Calu3 (cell line): ENCODE measurements at regions not wholly inside any gene's neighbourhood (a gene's known extent, or its start where the extent isn't known, plus 50 kb on each side); places are given as distances from the start of the nearest gene placed in this dataset.

Experiments used
- BruUV-seq: library from RNA; stranded (reverse); fragments of 400-500 nt; replicated peaks from 2 replicates; lab custom pipeline; 2021; lab: Mats Ljungman, UMichigan
- CTCF ChIA-PET: fragments of 300-600 bp; sonication (Branson Sonifier 250); formaldehyde crosslinking; loops from one replicate; lab custom pipeline; 2022; ENCODE audit warnings: antibody characterized with exemption; lab: Charles Lee
- DNase-seq: peaks from one replicate; pipeline ENCODE4 v3.0.0; 2022
- H3K27ac Mint-ChIP-seq: one replicate; pipeline ENCODE4 v1.8.0; 2022; ENCODE audit warnings: mixed read lengths; ENCODE audit not compliant: unreplicated experiment
- H3K27me3 Mint-ChIP-seq: one replicate; pipeline ENCODE4 v1.8.0; 2022; ENCODE audit warnings: mixed read lengths; ENCODE audit not compliant: unreplicated experiment
- H3K36me3 Mint-ChIP-seq: one replicate; pipeline ENCODE4 v1.8.0; 2022; ENCODE audit warnings: mild to moderate bottlenecking, moderate library complexity, mixed read lengths; ENCODE audit not compliant: insufficient read depth, unreplicated experiment
- H3K4me1 Mint-ChIP-seq: one replicate; pipeline ENCODE4 v1.8.0; 2022; ENCODE audit warnings: mild to moderate bottlenecking, low read depth, mixed read lengths; ENCODE audit not compliant: unreplicated experiment
- H3K4me3 Mint-ChIP-seq: one replicate; pipeline ENCODE4 v1.8.0; 2022; ENCODE audit warnings: mild to moderate bottlenecking, low read depth, moderate library complexity, mixed read lengths; ENCODE audit not compliant: unreplicated experiment
- H3K9me3 Mint-ChIP-seq: one replicate; pipeline ENCODE4 v1.8.0; 2022; ENCODE audit warnings: low read depth, mixed read lengths; ENCODE audit not compliant: unreplicated experiment
- CTCF ChIP-seq: fragments of 200-600 bp; IDR thresholded peaks from one replicate; pipeline ENCODE4 v1.8.0; 2022; ENCODE audit warnings: antibody characterized with exemption; ENCODE audit not compliant: unreplicated experiment
- intact Hi-C: fragments of 100-400 bp; cut with micrococcal nuclease; formaldehyde crosslinking; loops from one replicate; pipeline ENCODE4 v1.10.0; 2022; ENCODE audit not compliant: unreplicated experiment

GRCh38 chr4:178244785-178245184 is 802.5 kb upstream of the AGA start:
- H3K4me1 Mint-ChIP-seq, result no peaks in the 10 kb centered on the region
- TF ChIP-seq CTCF, result no peak
- CTCF ChIA-PET, result no interaction called here
- H3K27ac Mint-ChIP-seq, result no peak overlapping the region
- BruUV-seq, result no TSS peak
- intact Hi-C loops, result no loop called here
- no peak for DNase-seq
- no peak overlapping the region for H3K4me3 Mint-ChIP-seq
- no peaks in the 10 kb centered on the region for H3K27me3 Mint-ChIP-seq
- H3K36me3 Mint-ChIP-seq, result no peaks in the 10 kb centered on the region
- no peaks in the 10 kb centered on the region for H3K9me3 Mint-ChIP-seq

GRCh38 chr4:178255172-178255571 is 812.9 kb upstream of the AGA start:
- no TSS peak for BruUV-seq
- CTCF ChIA-PET, result no interaction called here
- no peak for DNase-seq
- Mint-ChIP-seq H3K9me3 (peaks cover 3% of the 10 kb centered on the region), H3K4me3 (no peak overlapping the region), H3K4me1 (no peaks in the 10 kb centered on the region), H3K27ac (no peak overlapping the region), H3K36me3 (no peaks in the 10 kb centered on the region), H3K27me3 (no peaks in the 10 kb centered on the region)
- no peak for TF ChIP-seq CTCF
- intact Hi-C loops, result no loop called here

- no peak overlapping the region for H3K27ac Mint-ChIP-seq
- no peaks in the 10 kb centered on the region for H3K4me1 Mint-ChIP-seq
- no peaks in the 10 kb centered on the region for H3K27me3 Mint-ChIP-seq
- DNase-seq, result no peak
- no peak overlapping the region for H3K4me3 Mint-ChIP-seq
- H3K36me3 Mint-ChIP-seq, result no peaks in the 10 kb centered on the region
- intact Hi-C loops, result no loop called here
- peaks cover 3% of the 10 kb centered on the region for H3K9me3 Mint-ChIP-seq
- TF ChIP-seq CTCF, result no peak
- BruUV-seq, result no TSS peak
- CTCF ChIA-PET, result no interaction called here
Observed at GRCh38 chr4:178258603-178259002, 816.4 kb upstream of the AGA start.

DNA sequence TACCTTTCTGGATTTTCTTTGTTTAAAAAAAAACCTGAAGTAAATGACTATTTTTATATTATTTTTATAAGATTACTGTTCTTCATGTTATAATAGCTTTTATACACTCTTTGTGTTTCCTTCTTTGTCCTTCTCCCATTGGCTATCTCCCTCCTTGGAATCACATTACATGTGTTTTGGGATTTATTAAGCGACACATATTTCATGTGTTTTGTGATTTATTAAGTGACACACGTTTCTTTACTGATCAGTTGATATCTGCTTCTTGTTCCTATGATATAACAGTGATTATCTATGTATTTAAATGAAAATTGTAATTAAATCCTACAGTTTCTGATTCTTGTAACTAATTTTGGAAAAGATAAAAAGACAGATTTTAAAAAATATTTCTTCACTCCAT is 817.3 kb upstream of the AGA start:
- intact Hi-C loops, result no loop called here
- H3K27me3 Mint-ChIP-seq, result no peaks in the 10 kb centered on the region
- no peak overlapping the region for H3K27ac Mint-ChIP-seq
- no peaks in the 10 kb centered on the region for H3K4me1 Mint-ChIP-seq
- no peaks in the 10 kb centered on the region for H3K9me3 Mint-ChIP-seq
- no peak for DNase-seq
- no peak for TF ChIP-seq CTCF
- no TSS peak for BruUV-seq
- H3K36me3 Mint-ChIP-seq, result no peaks in the 10 kb centered on the region
- no peak overlapping the region for H3K4me3 Mint-ChIP-seq
- CTCF ChIA-PET, result no interaction called here
